ENCODE measurements at regions not wholly inside any gene's neighbourhood (a gene's known extent, or its start where the extent isn't known, plus 50 kb on each side); places are given as distances from the start of the nearest gene placed in this dataset.
"Not testable (repeated sequence)": the region's sequence is repeated elsewhere in the genome, so short reads cannot be mapped to it uniquely, and the experiment has no call there.

DNA sequence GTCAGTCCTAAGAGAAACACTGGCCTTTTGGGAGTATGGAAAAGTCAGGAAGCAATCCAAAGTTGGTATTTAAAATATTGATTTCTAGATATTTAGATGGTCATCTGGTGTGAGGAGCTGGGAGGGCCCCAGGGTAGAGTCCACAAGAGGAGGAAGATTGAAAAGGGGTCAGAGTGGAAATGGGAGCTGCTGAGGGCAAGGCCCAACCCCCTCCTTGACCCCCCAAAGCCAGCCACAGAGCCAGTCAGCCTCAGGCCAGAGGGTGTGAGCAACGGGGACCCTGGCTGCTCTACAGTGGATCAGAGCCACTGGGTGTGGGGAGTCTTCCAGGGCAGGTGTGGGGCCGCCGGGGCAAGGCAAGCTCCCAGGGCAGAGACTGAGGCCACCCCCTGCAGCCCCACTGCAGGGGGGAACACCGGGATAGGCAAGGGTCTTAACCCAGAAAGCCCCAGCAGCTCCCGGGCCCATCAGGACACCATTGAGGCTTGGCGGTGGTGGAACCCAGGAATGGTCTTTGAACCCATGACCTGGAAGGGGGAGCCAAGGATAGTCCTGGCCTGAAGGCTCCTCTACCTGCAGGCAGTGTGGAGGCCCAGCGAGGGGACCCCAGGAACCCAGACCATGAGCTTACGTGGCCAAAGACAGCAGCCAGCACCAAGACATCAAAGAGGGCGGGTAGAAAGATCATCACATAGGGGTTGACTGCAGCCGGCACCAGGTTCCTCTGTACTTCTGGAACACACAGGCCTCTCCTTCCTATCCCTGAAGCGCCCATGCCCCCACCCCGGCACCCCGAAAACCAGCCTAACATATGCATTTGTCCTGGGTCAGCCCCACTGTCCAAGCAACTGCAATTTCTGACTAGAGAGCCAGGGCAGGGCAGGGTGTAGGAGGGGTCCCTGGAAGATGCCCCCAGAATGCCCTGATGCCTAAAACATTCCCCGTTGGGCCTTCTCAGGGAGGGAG lies 51.3 kb upstream of the CSPG4 start:
- in situ Hi-C loops (cut with HindIII; ENCODE audit: low pct_unique_long_range_greater_than_20kb, low sequenced_read_pairs); DNase-seq (ENCODE audit: low read depth, low spot score); BruUV-seq (replicated peaks); H3K9me3 ChIP-seq (ENCODE audit: control insufficient read depth, insufficient read depth, low read depth, low read length); POLR2A ChIA-PET; H3K27me3 ChIP-seq (ENCODE audit: control insufficient read depth, insufficient read depth, low read length); CTCF ChIA-PET; H3K4me3 ChIP-seq (ENCODE audit: low read depth in 2 of 2, low read length in 2 of 2); H3K4me1 ChIP-seq (ENCODE audit: control insufficient read depth, insufficient read depth, low read length); H3K27ac ChIP-seq (ENCODE audit: low read length); ATAC-seq; H3K36me3 ChIP-seq (ENCODE audit: control insufficient read depth, insufficient read depth, low read length); intact Hi-C loops (cut with micrococcal nuclease; ENCODE audit: unreplicated experiment): not testable (repeated sequence)

DNA sequence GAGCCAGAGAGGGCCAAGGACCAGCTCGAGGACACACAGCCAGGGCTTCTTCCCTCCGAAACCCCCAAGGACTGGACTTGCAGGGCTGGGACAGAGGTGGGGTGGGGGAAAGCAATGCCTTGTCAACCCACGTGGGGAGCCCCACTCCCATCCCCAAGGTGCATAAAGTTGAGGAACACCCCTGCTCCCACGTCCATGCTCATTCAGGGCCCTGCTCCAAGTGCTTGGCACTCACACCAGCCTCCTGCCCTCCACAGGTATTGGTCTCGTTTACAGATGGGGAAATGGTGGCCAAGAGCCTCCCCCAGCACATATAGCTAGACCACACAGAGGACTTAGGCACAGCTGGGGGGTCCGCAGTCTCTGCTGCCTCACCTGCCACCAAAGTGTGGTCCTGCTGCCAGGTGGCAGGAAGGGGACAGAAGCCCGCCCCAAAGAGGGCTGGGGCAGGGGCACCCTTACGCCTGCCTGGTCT lies 50.5 kb upstream of the CSPG4 start:
- POLR2A ChIA-PET: no interaction called here
- Histone ChIP-seq H3K9me3 (ENCODE audit: control insufficient read depth, insufficient read depth, low read depth, low read length) (no peaks in the 10 kb centered on the region), H3K27ac (ENCODE audit: low read length) (no peak overlapping the region), H3K4me3 (ENCODE audit: low read depth in 2 of 2, low read length in 2 of 2) (no peak overlapping the region), H3K4me1 (ENCODE audit: control insufficient read depth, insufficient read depth, low read length) (peaks cover 8% of the 10 kb centered on the region), H3K36me3 (ENCODE audit: control insufficient read depth, insufficient read depth, low read length) (no peaks in the 10 kb centered on the region), H3K27me3 (ENCODE audit: control insufficient read depth, insufficient read depth, low read length) (no peaks in the 10 kb centered on the region)
- intact Hi-C loops (cut with micrococcal nuclease; ENCODE audit: unreplicated experiment) (no loop called here), in situ Hi-C loops (cut with HindIII; ENCODE audit: low pct_unique_long_range_greater_than_20kb, low sequenced_read_pairs) (no loop called here)
- DNase-seq (ENCODE audit: low read depth, low spot score) (no peak), ATAC-seq (no peak)
- BruUV-seq (replicated peaks): no TSS peak
- CTCF ChIA-PET: no interaction called here
- TF ChIP-seq TCF7L2 (IDR thresholded peaks at IDR 0.05; ENCODE audit: low read depth, low read length): no peak
- TF ChIP-seq, protein P1, sequence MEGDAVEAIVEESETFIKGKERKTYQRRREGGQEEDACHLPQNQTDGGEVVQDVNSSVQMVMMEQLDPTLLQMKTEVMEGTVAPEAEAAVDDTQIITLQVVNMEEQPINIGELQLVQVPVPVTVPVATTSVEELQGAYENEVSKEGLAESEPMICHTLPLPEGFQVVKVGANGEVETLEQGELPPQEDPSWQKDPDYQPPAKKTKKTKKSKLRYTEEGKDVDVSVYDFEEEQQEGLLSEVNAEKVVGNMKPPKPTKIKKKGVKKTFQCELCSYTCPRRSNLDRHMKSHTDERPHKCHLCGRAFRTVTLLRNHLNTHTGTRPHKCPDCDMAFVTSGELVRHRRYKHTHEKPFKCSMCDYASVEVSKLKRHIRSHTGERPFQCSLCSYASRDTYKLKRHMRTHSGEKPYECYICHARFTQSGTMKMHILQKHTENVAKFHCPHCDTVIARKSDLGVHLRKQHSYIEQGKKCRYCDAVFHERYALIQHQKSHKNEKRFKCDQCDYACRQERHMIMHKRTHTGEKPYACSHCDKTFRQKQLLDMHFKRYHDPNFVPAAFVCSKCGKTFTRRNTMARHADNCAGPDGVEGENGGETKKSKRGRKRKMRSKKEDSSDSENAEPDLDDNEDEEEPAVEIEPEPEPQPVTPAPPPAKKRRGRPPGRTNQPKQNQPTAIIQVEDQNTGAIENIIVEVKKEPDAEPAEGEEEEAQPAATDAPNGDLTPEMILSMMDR (IDR thresholded peaks at IDR 0.05): no peak
- no peak for TF ChIP-seq SIN3A (IDR thresholded peaks at IDR 0.05; ENCODE audit: borderline replicate concordance, insufficient read depth, low read depth, low read length)
- no peak for TF ChIP-seq POLR2AphosphoS5 (IDR thresholded peaks at IDR 0.05; ENCODE audit: low read depth, low read length)
- TF ChIP-seq, protein P2, sequence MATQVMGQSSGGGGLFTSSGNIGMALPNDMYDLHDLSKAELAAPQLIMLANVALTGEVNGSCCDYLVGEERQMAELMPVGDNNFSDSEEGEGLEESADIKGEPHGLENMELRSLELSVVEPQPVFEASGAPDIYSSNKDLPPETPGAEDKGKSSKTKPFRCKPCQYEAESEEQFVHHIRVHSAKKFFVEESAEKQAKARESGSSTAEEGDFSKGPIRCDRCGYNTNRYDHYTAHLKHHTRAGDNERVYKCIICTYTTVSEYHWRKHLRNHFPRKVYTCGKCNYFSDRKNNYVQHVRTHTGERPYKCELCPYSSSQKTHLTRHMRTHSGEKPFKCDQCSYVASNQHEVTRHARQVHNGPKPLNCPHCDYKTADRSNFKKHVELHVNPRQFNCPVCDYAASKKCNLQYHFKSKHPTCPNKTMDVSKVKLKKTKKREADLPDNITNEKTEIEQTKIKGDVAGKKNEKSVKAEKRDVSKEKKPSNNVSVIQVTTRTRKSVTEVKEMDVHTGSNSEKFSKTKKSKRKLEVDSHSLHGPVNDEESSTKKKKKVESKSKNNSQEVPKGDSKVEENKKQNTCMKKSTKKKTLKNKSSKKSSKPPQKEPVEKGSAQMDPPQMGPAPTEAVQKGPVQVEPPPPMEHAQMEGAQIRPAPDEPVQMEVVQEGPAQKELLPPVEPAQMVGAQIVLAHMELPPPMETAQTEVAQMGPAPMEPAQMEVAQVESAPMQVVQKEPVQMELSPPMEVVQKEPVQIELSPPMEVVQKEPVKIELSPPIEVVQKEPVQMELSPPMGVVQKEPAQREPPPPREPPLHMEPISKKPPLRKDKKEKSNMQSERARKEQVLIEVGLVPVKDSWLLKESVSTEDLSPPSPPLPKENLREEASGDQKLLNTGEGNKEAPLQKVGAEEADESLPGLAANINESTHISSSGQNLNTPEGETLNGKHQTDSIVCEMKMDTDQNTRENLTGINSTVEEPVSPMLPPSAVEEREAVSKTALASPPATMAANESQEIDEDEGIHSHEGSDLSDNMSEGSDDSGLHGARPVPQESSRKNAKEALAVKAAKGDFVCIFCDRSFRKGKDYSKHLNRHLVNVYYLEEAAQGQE (IDR thresholded peaks at IDR 0.05; ENCODE audit: insufficient read depth in 1 of 2, low read depth in 2 of 2, low read length in 1 of 2): no peak

All from Panc1 (cell line).